ENCODE measurements at regions not wholly inside any gene's neighbourhood (a gene's known extent, or its start where the extent isn't known, plus 50 kb on each side); places are given as distances from the start of the nearest gene placed in this dataset.

DNA sequence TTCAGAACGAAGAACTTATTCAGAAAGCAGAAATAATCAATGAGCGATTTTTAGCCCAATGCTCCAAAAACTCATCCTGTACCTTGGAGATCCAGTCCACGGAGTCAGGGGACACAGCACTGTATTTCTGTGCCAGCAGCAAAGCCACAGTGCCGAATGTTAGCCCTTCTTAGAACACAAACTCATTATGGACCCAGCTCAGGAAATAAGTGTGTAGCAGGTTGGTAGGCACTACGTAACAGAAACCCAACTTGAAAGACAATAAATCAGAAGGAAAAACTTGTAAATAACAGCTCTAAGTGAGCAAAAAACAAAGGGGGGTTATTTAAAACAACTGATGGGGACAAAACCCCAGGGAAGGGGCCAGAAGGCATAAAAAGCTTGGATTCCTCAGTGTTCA lies 112.0 kb upstream of the PRSS1 start:
- TF ChIP-seq CBFB (CRISPR knock-in tag; IDR thresholded peaks at IDR 0.05; ENCODE audit: low read depth) (no peak), E2F4 (CRISPR knock-in tag; IDR thresholded peaks at IDR 0.05; ENCODE audit: borderline replicate concordance, low read depth) (no peak), CREB1 (CRISPR knock-in tag; IDR thresholded peaks at IDR 0.05) (no peak), CTCF (IDR thresholded peaks at IDR 0.05) (no peak), JUN (CRISPR knock-in tag; IDR thresholded peaks at IDR 0.05) (no peak), ATF2 (CRISPR knock-in tag; IDR thresholded peaks at IDR 0.05; ENCODE audit: borderline replicate concordance, low read depth) (no peak), MAX (CRISPR knock-in tag; IDR thresholded peaks at IDR 0.05) (no peak), ELF4 (CRISPR knock-in tag; IDR thresholded peaks at IDR 0.05; ENCODE audit: low read depth) (no peak)
- TF ChIP-seq, protein P1, sequence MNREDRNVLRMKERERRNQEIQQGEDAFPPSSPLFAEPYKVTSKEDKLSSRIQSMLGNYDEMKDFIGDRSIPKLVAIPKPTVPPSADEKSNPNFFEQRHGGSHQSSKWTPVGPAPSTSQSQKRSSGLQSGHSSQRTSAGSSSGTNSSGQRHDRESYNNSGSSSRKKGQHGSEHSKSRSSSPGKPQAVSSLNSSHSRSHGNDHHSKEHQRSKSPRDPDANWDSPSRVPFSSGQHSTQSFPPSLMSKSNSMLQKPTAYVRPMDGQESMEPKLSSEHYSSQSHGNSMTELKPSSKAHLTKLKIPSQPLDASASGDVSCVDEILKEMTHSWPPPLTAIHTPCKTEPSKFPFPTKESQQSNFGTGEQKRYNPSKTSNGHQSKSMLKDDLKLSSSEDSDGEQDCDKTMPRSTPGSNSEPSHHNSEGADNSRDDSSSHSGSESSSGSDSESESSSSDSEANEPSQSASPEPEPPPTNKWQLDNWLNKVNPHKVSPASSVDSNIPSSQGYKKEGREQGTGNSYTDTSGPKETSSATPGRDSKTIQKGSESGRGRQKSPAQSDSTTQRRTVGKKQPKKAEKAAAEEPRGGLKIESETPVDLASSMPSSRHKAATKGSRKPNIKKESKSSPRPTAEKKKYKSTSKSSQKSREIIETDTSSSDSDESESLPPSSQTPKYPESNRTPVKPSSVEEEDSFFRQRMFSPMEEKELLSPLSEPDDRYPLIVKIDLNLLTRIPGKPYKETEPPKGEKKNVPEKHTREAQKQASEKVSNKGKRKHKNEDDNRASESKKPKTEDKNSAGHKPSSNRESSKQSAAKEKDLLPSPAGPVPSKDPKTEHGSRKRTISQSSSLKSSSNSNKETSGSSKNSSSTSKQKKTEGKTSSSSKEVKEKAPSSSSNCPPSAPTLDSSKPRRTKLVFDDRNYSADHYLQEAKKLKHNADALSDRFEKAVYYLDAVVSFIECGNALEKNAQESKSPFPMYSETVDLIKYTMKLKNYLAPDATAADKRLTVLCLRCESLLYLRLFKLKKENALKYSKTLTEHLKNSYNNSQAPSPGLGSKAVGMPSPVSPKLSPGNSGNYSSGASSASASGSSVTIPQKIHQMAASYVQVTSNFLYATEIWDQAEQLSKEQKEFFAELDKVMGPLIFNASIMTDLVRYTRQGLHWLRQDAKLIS (CRISPR knock-in tag; IDR thresholded peaks at IDR 0.05; ENCODE audit: borderline replicate concordance) = no peak
